GF-D8 (cell line): ENCODE measurements at regions not wholly inside any gene's neighbourhood (a gene's known extent, or its start where the extent isn't known, plus 50 kb on each side); places are given as distances from the start of the nearest gene placed in this dataset.
"Not testable (repeated sequence)": the region's sequence is repeated elsewhere in the genome, so short reads cannot be mapped to it uniquely, and the experiment has no call there.

Source experiments
- DNase-seq: peaks from one replicate; lab custom pipeline; 2025; lab: John Stamatoyannopoulos, UW

DNA sequence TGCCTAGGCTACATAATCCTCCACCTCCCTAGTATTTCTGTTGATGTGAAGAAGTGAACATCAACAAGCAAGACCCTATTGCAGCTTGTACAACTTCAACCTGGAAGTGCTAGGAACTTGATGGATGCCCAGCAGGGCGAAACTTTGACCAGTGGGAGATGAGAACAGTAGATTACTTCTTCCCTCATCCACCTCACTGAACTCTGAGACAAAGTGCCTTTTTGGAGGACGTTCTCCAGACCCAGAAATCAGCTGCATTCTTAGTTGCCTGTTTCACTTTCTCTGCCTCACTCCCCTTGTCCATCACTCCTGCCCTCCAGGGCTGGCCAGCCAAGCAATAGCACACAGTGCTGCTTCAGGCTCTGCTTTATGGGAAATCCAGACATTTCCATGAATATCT lies 683.4 kb downstream of the GALC start:
- DNase-seq: no peak

DNA sequence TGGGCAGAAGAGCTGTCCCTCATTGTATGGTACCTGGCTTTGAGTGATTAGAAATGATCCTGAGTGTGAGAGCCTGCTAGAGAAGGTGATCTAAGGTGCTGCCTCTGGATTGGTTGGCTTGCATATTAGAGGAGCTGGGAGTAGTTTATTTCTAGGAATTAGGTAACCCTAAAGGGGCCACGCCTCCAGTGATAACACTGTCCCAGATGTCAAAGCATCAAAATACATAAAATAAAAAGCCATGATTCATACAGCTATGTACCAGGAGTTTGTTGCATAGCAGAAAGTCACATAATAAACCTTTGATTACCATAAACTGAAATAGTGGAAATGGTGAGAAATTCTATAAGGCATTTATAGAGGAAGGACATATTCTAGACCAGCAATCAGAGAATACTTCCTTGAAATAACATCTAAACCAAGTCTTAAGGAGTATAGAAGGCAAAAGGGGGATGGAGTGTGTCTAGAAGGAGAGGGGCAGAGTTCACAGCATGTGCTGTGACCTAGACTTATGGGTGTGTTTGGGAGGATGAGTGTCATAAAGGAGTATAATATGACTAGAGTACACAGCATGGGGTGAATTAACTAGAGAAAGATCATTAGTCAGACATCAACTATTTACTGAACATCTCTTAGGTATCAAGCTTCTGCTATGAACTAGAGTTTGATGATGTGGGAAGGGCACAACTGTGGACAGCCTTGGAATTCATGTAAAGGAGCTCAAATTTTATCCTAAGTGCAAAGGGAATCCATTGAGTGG lies 686.4 kb downstream of the GALC start:
- DNase-seq: no peak

DNA sequence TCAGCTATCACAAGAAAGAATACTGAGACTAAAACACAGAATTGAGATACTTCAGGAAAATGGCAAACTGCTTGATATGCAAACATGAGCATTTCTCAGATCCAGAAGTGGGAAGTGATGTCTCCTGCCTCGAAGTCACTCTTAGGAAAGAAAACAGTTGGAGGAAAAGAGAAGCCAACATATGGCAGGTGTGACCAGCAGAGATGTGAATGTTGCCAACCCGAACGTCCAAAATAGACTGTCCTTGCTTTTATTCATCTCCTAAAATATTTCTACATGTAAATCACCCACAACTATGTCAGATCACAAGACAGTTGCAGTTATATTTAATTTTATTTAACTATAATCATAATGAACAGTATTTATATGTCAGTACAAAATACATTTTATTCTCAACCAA lies 687.6 kb downstream of the GALC start:
- no peak for DNase-seq

DNA sequence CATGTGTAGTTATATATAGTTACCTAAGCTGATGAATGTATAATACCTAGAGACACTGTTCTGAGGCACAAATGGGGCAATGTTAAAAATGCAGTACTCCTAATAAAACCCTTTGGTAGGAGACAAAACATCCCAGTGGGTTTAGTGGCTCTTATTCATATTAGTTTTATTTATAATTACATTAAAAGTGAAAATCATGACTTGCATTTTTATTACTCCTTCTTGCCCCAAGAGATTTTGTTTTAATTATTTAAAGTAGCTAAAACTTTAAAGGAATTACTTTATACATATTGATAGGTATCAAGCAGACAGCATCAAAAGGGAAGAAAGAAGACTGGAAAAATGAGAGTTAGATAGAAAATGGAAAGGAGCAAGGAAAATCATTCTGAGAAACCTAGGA lies 688.6 kb downstream of the GALC start:
- no peak for DNase-seq

DNA sequence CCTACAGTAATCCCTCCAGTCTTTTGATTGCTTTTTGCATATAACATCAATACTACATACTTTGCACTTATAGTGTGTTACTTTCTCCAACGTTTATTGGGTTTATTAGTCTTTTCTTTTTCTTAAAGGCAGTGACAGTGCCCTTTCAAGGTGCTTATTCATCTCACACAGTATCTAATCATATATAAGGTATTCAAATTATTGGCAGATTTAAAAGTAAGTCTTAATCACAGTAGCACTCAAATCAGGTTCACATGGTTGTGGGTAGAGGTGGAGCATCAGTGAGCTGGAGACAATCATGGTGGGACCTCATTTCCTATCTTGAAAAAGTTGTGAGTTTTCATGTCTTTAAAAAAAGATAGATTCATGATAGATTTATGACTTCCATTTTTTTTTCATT lies 706.2 kb downstream of the GALC start:
- DNase-seq: no peak

DNA sequence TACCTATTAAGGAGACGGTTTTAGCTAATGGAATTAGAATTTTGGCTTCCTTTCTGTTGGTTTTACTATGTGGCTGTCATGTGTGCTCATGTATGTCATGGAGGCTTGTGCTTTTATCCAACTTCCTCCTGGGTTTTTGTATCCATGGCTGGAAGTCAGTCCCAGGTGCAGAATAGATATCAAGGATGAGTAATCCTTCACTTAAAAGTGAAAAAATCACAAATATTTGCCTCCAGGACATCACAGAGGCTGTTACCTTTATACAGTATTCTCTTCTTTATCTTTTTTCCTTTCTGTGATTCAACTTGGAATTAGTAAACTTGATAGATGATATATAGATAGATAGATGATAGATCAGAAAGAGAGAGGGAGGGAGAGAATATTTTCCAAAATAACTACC lies 706.8 kb downstream of the GALC start:
- no peak for DNase-seq

DNA sequence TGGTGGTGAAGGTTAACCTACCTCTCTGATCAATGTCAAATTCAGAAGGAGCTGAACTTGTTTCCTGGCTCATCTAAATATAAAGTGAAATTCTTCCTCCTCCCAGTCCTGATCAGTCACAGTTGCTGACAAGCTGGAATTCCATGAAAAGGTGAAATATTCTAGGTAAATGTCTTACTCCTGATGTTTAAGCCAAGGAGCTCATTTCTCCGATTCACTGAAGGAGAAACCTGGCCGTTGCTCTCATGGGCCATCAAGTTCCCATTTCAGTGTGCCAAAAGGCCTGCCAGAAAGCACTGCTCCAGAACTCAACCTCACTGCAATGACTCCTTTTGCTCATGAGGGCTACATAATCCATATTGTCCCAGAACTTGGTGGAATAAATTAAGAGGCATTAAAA lies 707.5 kb downstream of the GALC start:
- DNase-seq: no peak

DNA sequence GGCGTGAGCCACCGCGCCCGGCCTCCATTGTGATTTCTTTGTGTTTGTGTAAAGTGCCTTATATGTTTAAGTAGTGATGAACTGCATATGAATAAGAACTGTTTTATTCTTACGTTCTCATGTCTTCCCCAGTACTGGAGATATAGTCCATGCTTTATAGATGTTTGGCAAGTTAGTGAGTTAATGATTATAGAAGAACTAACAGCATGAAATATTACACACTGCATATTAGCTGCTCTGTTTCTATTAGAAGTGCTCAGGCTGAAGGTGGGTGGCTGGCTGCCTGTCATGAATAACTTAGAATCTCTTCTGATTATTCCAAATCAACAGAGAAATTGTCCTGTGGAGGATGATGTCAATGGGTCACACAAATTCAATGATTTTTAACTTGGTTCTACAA lies 709.4 kb downstream of the GALC start:
- no peak for DNase-seq

DNA sequence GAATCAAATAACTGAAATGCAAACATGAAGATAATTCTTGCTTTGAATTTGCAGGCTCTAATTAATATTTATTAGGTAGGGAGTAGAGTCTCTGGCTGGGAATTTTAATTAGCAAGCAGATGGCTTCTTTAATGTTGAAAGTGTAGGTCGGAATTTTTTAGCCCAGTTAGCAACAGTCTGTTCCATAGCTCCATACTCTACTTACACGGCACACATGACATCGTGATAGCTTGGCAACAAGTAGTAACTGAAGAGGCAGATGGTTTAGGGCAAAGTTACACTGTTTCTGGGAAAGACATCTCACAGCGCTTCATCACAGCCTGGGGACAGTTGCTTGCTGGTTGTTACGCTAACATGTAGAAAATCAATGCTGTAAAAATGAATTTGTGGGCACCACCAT lies 710.7 kb downstream of the GALC start:
- no peak for DNase-seq

DNA sequence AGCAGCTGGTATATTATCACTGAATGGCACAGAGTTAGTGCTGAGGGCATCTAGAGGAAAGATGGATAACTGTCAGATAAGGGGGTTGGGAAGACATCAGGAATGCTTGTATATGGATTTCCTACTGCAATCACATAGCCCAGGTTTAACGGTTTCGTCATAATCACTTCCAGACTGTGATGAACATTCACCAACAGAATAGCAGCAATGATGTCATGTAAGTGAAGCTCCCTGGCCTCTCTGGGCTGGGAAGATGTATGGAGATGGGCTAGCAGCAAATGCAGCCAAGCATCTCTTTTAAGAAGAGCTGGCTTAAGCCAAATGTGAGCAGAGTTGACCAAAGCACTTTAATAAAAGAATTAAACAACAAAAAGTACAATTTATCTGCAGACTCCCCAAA lies 714.6 kb downstream of the GALC start:
- DNase-seq: no peak

DNA sequence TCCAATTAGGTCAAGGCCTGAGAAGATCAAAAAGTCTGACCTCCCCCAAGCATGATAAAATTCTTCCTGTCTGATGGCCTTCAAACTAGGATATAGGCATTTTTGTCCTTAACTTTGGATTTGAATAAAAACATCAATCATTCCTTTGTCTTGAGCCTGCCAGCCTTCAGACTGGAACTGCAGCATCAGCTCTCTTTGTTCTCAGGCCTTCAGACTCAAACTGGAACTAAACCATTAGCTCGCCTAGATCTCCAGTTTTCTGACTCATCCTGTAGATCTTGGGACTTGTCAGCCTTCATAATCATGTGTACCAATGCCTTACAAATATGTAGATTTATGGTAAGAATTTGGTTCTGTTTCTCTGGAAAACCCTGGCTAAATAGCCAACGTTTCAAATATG lies 721.7 kb downstream of the GALC start:
- no peak for DNase-seq

DNA sequence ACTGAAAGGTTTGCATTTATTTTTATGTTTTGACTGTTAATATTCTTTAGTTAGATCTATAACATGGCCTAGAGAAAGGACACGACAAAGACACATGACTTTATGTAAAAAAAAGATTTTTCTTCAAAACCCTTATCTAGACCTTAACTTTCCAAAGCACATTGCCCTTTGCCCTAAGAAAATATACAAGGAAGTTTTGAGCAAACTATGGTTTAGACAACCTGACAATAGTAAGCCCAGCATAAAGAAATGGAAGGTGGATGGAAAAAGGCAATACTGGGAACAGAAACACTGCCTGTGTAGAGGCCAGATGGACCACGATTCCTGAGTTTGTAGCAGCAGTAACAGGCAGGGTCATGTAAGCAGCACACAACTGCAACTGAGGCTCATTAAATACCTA lies 724.0 kb downstream of the GALC start:
- DNase-seq: no peak

DNA sequence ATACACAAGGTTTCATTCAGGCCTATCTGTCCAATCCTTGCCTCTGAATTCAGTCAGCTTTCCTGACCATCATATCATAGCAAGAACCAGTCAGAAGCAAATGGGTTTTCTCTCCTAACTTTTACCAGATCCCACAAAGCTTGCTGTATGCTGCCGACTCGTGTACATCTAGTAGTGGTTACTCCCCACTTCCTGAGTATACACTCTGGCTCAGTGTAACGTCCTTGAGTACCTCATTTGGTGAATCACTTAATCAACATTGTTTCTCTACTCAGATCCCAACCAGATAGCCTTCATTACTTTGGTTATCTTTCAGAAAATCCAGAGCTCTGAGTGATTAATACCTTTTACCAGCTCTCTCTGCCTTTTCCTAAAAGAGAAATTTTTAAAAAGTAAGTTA lies 728.2 kb downstream of the GALC start:
- no peak for DNase-seq

DNA sequence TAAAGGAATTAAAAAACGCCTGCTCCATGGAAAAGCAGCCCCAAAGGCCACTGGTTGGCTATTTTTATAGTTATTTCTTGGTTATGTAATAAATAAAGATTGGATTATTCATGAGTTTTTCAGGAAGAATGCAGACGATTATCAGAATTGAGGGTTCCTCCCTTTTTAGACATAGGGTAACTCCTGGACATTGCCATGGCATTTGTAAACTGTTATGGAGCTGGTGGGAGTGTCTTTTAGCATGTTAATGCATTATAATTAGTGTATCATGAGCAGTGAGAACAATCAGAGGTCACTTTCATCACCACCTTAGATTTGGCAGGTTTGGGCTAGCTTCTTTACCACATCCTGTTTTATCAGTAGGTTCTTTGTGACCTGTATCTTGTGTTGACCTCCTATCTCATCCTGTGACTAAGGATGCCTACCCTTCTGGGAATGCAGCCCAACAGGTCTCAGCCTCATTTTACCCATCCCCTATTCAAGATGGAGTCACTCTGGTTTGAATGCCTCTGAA lies 728.7 kb downstream of the GALC start:
- no peak for DNase-seq

DNA sequence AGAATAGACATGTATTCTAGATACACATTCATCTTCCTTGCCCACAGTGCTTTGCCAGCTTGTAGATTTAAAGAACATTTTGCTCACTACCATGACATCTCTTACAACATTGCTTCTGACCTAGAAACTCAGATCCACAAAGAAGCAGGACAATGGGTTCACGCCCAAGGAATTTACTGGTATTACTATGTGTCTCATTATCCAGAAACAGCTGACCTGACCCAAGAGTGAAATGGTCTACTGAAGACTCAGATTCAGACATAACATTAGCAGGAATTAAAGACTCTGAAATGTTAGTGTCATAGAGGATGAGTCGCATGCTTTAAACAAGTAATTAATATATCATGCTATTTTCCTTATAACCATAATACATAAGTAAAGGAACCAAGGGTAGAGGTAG lies 731.4 kb downstream of the GALC start:
- DNase-seq: no peak

DNA sequence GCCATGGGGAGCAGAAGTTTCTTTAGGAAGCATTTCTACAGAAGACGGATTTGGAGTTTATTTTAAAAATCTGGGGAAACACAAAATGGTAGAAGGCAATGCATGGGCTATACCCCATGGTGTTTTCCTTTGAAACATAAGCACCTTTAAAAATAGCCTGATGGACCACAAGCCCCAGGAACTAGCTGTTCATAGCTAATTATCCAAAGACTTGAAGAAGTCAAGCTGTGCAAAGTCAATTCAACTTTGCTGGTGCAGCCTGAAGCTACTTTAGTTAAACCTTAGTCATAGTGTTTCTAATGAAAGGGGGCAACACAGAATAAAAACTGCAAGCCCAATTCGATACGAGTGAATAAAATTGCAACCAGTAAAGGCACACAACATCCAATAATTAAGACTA lies 732.5 kb downstream of the GALC start:
- DNase-seq: no peak

DNA sequence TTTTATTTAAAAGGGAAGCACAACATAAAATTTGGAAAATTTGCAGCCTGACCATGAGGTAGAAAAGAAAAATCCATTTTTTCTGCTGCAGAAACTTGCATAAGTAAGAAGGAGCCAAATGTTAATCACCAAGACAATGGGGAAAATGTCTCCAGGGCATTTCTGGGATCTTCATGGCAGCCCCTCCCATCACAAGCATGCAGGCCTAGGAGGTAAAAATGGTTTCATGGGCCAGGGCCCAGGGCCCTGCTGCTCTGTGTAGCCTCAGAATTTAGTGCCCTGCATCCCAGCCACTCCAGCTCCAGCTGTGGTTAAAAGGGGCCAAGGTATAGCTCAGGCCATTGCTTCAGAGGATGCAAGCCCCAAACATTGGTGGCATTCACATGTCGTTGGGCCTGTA lies 735.6 kb downstream of the GALC start:
- DNase-seq: no peak

DNA sequence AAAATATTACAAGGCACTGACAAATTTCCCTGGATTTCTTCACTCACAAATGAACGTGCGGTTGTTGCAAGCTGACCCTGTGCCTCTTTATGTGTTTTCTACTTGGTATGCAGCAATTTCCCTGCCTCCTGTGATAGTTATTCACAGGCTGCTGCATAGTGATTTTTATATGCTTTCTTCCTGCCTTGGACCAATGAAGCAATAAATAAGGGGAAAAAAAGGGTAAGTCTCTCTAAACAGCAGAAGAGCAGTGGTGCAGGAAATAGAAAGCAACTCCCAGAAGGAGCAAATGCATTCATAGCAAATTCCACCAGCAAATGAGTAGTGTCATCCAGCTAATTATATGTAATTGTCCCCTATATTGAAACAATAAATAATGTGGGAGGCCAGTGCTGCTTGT lies 737.9 kb downstream of the GALC start:
- DNase-seq: no peak

DNA sequence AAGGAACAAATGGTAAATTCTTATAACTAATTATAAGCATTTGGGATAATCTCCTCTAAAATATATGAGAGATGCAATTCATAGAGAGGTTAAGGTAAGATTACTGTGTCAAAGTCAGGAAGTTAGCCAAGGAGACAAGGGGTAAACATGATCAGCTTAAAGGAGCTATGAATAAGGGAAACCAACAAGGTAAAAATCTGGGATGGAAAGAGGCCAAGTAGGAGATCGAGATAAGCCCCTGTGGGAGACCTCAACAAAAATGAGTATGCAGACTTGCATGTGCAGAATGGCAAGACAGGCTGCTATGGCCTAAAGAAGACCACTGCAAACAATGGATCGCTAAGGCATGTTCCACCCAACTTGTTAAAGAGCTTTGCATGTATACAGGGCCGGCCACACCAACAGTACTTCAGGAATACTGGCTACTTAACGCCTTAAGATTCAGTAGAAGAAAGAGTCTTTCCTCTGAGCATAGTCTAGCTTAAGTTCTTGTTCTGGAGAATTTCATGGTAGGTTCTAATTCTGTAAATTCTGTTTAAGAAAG lies 738.6 kb downstream of the GALC start:
- DNase-seq: no peak

DNA sequence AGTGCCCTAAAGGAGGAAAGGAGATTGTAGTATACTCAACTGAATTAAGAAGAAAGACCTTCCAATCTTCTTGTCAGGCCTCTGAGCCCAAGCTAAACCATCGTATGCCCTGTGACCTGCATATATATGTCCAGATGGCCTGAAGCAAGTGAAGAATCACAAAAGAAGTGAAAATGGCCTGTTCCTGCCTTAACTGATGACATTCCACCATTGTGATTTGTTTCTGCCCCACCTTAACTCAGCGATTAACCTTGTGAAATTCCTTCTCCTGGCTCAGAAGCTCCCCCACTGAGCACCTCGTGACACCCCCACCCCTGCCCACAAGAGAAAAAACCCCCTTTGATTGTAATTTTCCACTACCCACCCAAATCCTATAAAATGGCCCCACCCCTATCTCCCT lies 739.2 kb downstream of the GALC start:
- not testable (repeated sequence) for DNase-seq

DNA sequence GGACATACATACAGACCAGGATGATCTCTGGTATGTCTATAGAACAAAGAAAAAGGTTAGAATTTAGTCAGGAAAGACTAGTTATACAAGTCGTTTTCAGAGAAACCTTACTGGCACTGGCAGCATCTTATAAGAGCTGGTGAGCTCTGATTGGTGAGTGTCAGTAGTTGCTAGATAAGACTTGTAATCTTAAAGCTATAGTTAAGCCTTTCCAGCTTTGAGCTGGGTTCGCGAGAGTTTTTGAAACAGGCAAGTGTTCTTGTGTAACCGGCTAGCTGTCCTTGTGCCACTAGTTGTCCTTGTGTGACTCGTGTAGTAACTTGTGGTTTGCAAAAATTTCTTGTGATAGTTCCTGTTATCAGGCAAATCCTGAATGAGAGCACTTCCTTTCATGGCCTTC lies 740.9 kb downstream of the GALC start:
- no peak for DNase-seq

DNA sequence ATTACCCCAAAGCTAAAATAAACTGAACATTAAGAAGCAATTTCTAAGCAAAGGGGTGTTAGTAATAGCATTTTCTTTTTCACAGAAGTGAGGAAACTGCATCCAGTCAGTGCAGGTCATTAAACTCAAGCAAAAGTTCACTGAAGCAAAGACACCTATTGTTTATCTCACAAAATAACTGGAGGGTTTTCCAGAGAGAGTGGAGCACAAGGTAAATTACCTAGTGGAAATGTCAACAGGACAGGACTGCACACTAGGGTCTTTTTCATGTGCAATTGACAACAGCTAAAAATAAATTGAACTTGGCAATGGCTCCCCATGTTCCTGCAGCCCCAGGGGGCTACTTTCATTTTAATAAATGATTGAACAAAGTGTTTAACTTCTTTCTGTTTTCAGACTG lies 742.0 kb downstream of the GALC start:
- no peak for DNase-seq

DNA sequence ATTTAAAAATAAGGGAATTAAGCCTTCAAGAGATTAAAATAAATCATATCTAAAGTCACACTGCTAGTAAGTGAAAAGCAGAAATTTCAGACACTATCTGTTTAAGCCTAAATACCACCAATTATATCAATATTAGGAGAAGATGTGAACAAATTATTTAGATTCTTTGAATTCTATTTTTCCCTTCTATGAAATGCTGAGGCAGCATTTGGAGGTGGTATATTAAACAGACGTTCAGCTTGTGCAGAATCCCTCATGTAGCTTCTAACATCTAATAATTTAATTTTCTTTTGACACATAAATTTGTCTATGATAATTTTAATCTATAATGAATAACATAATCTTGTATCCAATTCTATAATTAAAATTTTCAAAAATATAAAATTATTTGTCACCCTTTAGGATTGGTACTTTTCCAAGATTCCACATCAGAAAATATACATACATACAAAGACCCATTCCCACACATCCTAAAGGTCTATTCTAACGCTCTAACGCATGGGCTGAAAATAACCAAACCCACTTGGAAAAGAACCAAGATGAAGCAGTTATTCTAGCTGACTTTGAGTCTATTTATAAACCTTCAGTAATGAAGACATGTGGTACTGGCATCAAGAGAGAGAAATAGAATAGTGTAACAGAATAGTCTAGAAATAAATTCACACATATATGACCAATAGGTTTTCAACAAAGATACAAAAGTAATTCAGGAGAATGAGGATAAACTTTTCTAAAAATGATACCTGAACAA lies 751.8 kb downstream of the GALC start:
- no peak for DNase-seq
